ENCODE measurements at regions not wholly inside any gene's neighbourhood (a gene's known extent, or its start where the extent isn't known, plus 50 kb on each side); places are given as distances from the start of the nearest gene placed in this dataset.
"Not testable (repeated sequence)": the region's sequence is repeated elsewhere in the genome, so short reads cannot be mapped to it uniquely, and the experiment has no call there.

GRCh38 chrX:65883556-65883955, 156.3 kb downstream of the VSIG4 start:
- no peaks in the 10 kb centered on the region for H3K4me1 ChIP-seq (ENCODE audit: control insufficient read depth, insufficient read depth, low read length)
- no peaks in the 10 kb centered on the region for H3K27me3 ChIP-seq (ENCODE audit: control insufficient read depth, insufficient read depth, low read length)
- H3K9me3 ChIP-seq (ENCODE audit: control insufficient read depth, insufficient read depth, low read length) = no peaks in the 10 kb centered on the region
- WGBS (ENCODE audit: insufficient coverage, insufficient read length) = no CpG with 5 or more reads among the region's 2 CpGs
- no peaks in the 10 kb centered on the region for H3K36me3 ChIP-seq (ENCODE audit: control insufficient read depth, insufficient read depth, low read length)
- no peak for DNase-seq (ENCODE audit: low read depth, low spot score)
- H3K4me3 ChIP-seq (ENCODE audit: low read length) = no peak overlapping the region
- no peak overlapping the region for H3K27ac ChIP-seq (ENCODE audit: low read length)

GRCh38 chrX:65879977-65880799, 159.7 kb downstream of the VSIG4 start:
- no CpG with 5 or more reads among the region's 1 CpG for WGBS (ENCODE audit: insufficient coverage, insufficient read length)

GRCh38 chrX:65878456-65878855, 161.4 kb downstream of the VSIG4 start:
- no peaks in the 10 kb centered on the region for H3K9me3 ChIP-seq (ENCODE audit: control insufficient read depth, insufficient read depth, low read length)
- no peaks in the 10 kb centered on the region for H3K36me3 ChIP-seq (ENCODE audit: control insufficient read depth, insufficient read depth, low read length)
- H3K4me3 ChIP-seq (ENCODE audit: low read length) = no peak overlapping the region
- no CpG with 5 or more reads among the region's 1 CpG for WGBS (ENCODE audit: insufficient coverage, insufficient read length)
- no peak for DNase-seq (ENCODE audit: low read depth, low spot score)
- H3K27ac ChIP-seq (ENCODE audit: low read length) = no peak overlapping the region
- no peaks in the 10 kb centered on the region for H3K4me1 ChIP-seq (ENCODE audit: control insufficient read depth, insufficient read depth, low read length)
- no peaks in the 10 kb centered on the region for H3K27me3 ChIP-seq (ENCODE audit: control insufficient read depth, insufficient read depth, low read length)

More at GRCh38 chrX:65879977-65880799, 159.7 kb downstream of the VSIG4 start:
- no peak overlapping the region for H3K27ac ChIP-seq (ENCODE audit: low read length)
- no peak for DNase-seq (ENCODE audit: low read depth, low spot score)
- no peaks in the 10 kb centered on the region for H3K4me1 ChIP-seq (ENCODE audit: control insufficient read depth, insufficient read depth, low read length)
- no peaks in the 10 kb centered on the region for H3K27me3 ChIP-seq (ENCODE audit: control insufficient read depth, insufficient read depth, low read length)
- no peaks in the 10 kb centered on the region for H3K9me3 ChIP-seq (ENCODE audit: control insufficient read depth, insufficient read depth, low read length)
- no peaks in the 10 kb centered on the region for H3K36me3 ChIP-seq (ENCODE audit: control insufficient read depth, insufficient read depth, low read length)
- no peak overlapping the region for H3K4me3 ChIP-seq (ENCODE audit: low read length)

GRCh38 chrX:65877953-65878352, 161.9 kb downstream of the VSIG4 start:
- H3K27ac ChIP-seq (ENCODE audit: low read length) = no peak overlapping the region
- no peak overlapping the region for H3K4me3 ChIP-seq (ENCODE audit: low read length)
- H3K27me3 ChIP-seq (ENCODE audit: control insufficient read depth, insufficient read depth, low read length) = no peaks in the 10 kb centered on the region
- H3K36me3 ChIP-seq (ENCODE audit: control insufficient read depth, insufficient read depth, low read length) = no peaks in the 10 kb centered on the region
- DNase-seq (ENCODE audit: low read depth, low spot score) = no peak
- WGBS (ENCODE audit: insufficient coverage, insufficient read length) = no CpG with 5 or more reads among the region's 3 CpGs
- H3K9me3 ChIP-seq (ENCODE audit: control insufficient read depth, insufficient read depth, low read length) = no peaks in the 10 kb centered on the region
- no peaks in the 10 kb centered on the region for H3K4me1 ChIP-seq (ENCODE audit: control insufficient read depth, insufficient read depth, low read length)

- not testable (repeated sequence) for H3K4me3 ChIP-seq (ENCODE audit: low read length); H3K27me3 ChIP-seq (ENCODE audit: control insufficient read depth, insufficient read depth, low read length); H3K4me1 ChIP-seq (ENCODE audit: control insufficient read depth, insufficient read depth, low read length); H3K36me3 ChIP-seq (ENCODE audit: control insufficient read depth, insufficient read depth, low read length); H3K9me3 ChIP-seq (ENCODE audit: control insufficient read depth, insufficient read depth, low read length); H3K27ac ChIP-seq (ENCODE audit: low read length); DNase-seq (ENCODE audit: low read depth, low spot score)
- WGBS (ENCODE audit: insufficient coverage, insufficient read length) = no CpG with 5 or more reads among the region's 4 CpGs
Observed at GRCh38 chrX:65875614-65876013, 164.3 kb downstream of the VSIG4 start.

GRCh38 chrX:65874765-65875164, 165.1 kb downstream of the VSIG4 start:
- no CpG with 5 or more reads among the region's 5 CpGs for WGBS (ENCODE audit: insufficient coverage, insufficient read length)
- DNase-seq (ENCODE audit: low read depth, low spot score) = no peak
- no peaks in the 10 kb centered on the region for H3K27me3 ChIP-seq (ENCODE audit: control insufficient read depth, insufficient read depth, low read length)

GRCh38 chrX:65874110-65874509, 165.8 kb downstream of the VSIG4 start:
- H3K4me1 ChIP-seq (ENCODE audit: control insufficient read depth, insufficient read depth, low read length) = no peaks in the 10 kb centered on the region
- H3K4me3 ChIP-seq (ENCODE audit: low read length) = no peak overlapping the region
- no peaks in the 10 kb centered on the region for H3K36me3 ChIP-seq (ENCODE audit: control insufficient read depth, insufficient read depth, low read length)
- no peak overlapping the region for H3K27ac ChIP-seq (ENCODE audit: low read length)
- WGBS (ENCODE audit: insufficient coverage, insufficient read length) = no CpG with 5 or more reads among the region's 3 CpGs
- no peak for DNase-seq (ENCODE audit: low read depth, low spot score)
- no peaks in the 10 kb centered on the region for H3K9me3 ChIP-seq (ENCODE audit: control insufficient read depth, insufficient read depth, low read length)
- H3K27me3 ChIP-seq (ENCODE audit: control insufficient read depth, insufficient read depth, low read length) = no peaks in the 10 kb centered on the region

More at GRCh38 chrX:65874765-65875164, 165.1 kb downstream of the VSIG4 start:
- Histone ChIP-seq H3K36me3 (ENCODE audit: control insufficient read depth, insufficient read depth, low read length) (no peaks in the 10 kb centered on the region), H3K9me3 (ENCODE audit: control insufficient read depth, insufficient read depth, low read length) (no peaks in the 10 kb centered on the region), H3K27ac (ENCODE audit: low read length) (no peak overlapping the region), H3K4me1 (ENCODE audit: control insufficient read depth, insufficient read depth, low read length) (no peaks in the 10 kb centered on the region), H3K4me3 (ENCODE audit: low read length) (no peak overlapping the region)

- Histone ChIP-seq H3K9me3 (ENCODE audit: control insufficient read depth, insufficient read depth, low read length) (no peaks in the 10 kb centered on the region), H3K4me3 (ENCODE audit: low read length) (no peak overlapping the region), H3K27me3 (ENCODE audit: control insufficient read depth, insufficient read depth, low read length) (no peaks in the 10 kb centered on the region), H3K27ac (ENCODE audit: low read length) (no peak overlapping the region), H3K4me1 (ENCODE audit: control insufficient read depth, insufficient read depth, low read length) (no peaks in the 10 kb centered on the region), H3K36me3 (ENCODE audit: control insufficient read depth, insufficient read depth, low read length) (no peaks in the 10 kb centered on the region)
- no CpG with 5 or more reads among the region's 9 CpGs for WGBS (ENCODE audit: insufficient coverage, insufficient read length)
- DNase-seq (ENCODE audit: low read depth, low spot score) = no peak
Observed at GRCh38 chrX:65873385-65873784, 166.5 kb downstream of the VSIG4 start.

GRCh38 chrX:65871671-65872311, 168.1 kb downstream of the VSIG4 start:
- no peak overlapping the region for H3K27ac ChIP-seq (ENCODE audit: low read length)
- WGBS (ENCODE audit: insufficient coverage, insufficient read length) = no CpG with 5 or more reads among the region's 7 CpGs
- DNase-seq (ENCODE audit: low read depth, low spot score) = peak; percentile 25

GRCh38 chrX:65870544-65870943, 169.3 kb downstream of the VSIG4 start:
- H3K9me3 ChIP-seq (ENCODE audit: control insufficient read depth, insufficient read depth, low read length); H3K27me3 ChIP-seq (ENCODE audit: control insufficient read depth, insufficient read depth, low read length); DNase-seq (ENCODE audit: low read depth, low spot score); H3K27ac ChIP-seq (ENCODE audit: low read length); H3K4me1 ChIP-seq (ENCODE audit: control insufficient read depth, insufficient read depth, low read length); H3K36me3 ChIP-seq (ENCODE audit: control insufficient read depth, insufficient read depth, low read length); H3K4me3 ChIP-seq (ENCODE audit: low read length): not testable (repeated sequence)
- WGBS (ENCODE audit: insufficient coverage, insufficient read length) = no CpG with 5 or more reads among the region's 3 CpGs

More at GRCh38 chrX:65871671-65872311, 168.1 kb downstream of the VSIG4 start:
- H3K36me3 ChIP-seq (ENCODE audit: control insufficient read depth, insufficient read depth, low read length) = no peaks in the 10 kb centered on the region
- no peaks in the 10 kb centered on the region for H3K27me3 ChIP-seq (ENCODE audit: control insufficient read depth, insufficient read depth, low read length)
- no peaks in the 10 kb centered on the region for H3K9me3 ChIP-seq (ENCODE audit: control insufficient read depth, insufficient read depth, low read length)
- H3K4me3 ChIP-seq (ENCODE audit: low read length) = no peak overlapping the region
- H3K4me1 ChIP-seq (ENCODE audit: control insufficient read depth, insufficient read depth, low read length) = no peaks in the 10 kb centered on the region

Data from iPS DF 6.9 (cell line).